ENCODE measurements at regions not wholly inside any gene's neighbourhood (a gene's known extent, or its start where the extent isn't known, plus 50 kb on each side); places are given as distances from the start of the nearest gene placed in this dataset.

GRCh38 chr13:44874886-44875630 lies 114.2 kb downstream of the NUFIP1 start:
- POLR2A ChIA-PET: no interaction called here

GRCh38 chr13:44874176-44874575 lies 115.1 kb downstream of the NUFIP1 start:
- no peak for ATAC-seq
- BruUV-seq (replicated peaks): no TSS peak
- DNase-seq (ENCODE audit: low read depth, low spot score): no peak
- in situ Hi-C loops (cut with HindIII; ENCODE audit: low pct_unique_long_range_greater_than_20kb, low sequenced_read_pairs) (no loop called here), intact Hi-C loops (cut with micrococcal nuclease; ENCODE audit: unreplicated experiment) (no loop called here)
- Histone ChIP-seq H3K4me1 (ENCODE audit: control insufficient read depth, insufficient read depth, low read length) (no peaks in the 10 kb centered on the region), H3K4me3 (ENCODE audit: low read depth in 2 of 2, low read length in 2 of 2) (no peak overlapping the region), H3K27ac (ENCODE audit: low read length) (no peak overlapping the region), H3K36me3 (ENCODE audit: control insufficient read depth, insufficient read depth, low read length) (no peaks in the 10 kb centered on the region), H3K27me3 (ENCODE audit: control insufficient read depth, insufficient read depth, low read length) (no peaks in the 10 kb centered on the region), H3K9me3 (ENCODE audit: control insufficient read depth, insufficient read depth, low read depth, low read length) (no peaks in the 10 kb centered on the region)
- TF ChIP-seq POLR2AphosphoS5 (IDR thresholded peaks at IDR 0.05; ENCODE audit: low read depth, low read length) (no peak), REST (IDR thresholded peaks at IDR 0.05; ENCODE audit: insufficient read depth in 1 of 2, low read depth in 2 of 2, low read length in 1 of 2) (no peak), TCF7L2 (IDR thresholded peaks at IDR 0.05; ENCODE audit: low read depth, low read length) (no peak), SIN3A (IDR thresholded peaks at IDR 0.05; ENCODE audit: borderline replicate concordance, insufficient read depth, low read depth, low read length) (no peak), CTCF (IDR thresholded peaks at IDR 0.05) (no peak)
- ChIA-PET POLR2A (no interaction called here), CTCF (no interaction called here)

More at GRCh38 chr13:44874886-44875630, 114.2 kb downstream of the NUFIP1 start:
- BruUV-seq (replicated peaks): no TSS peak
- intact Hi-C loops (cut with micrococcal nuclease; ENCODE audit: unreplicated experiment): no loop called here
- TF ChIP-seq CTCF (IDR thresholded peaks at IDR 0.05) (no peak), TCF7L2 (IDR thresholded peaks at IDR 0.05; ENCODE audit: low read depth, low read length) (no peak), POLR2AphosphoS5 (IDR thresholded peaks at IDR 0.05; ENCODE audit: low read depth, low read length) (no peak)
- Histone ChIP-seq H3K27ac (ENCODE audit: low read length) (no peak overlapping the region), H3K4me3 (ENCODE audit: low read depth in 2 of 2, low read length in 2 of 2) (no peak overlapping the region), H3K27me3 (ENCODE audit: control insufficient read depth, insufficient read depth, low read length) (no peaks in the 10 kb centered on the region), H3K4me1 (ENCODE audit: control insufficient read depth, insufficient read depth, low read length) (no peaks in the 10 kb centered on the region), H3K36me3 (ENCODE audit: control insufficient read depth, insufficient read depth, low read length) (no peaks in the 10 kb centered on the region), H3K9me3 (ENCODE audit: control insufficient read depth, insufficient read depth, low read depth, low read length) (no peaks in the 10 kb centered on the region)
- in situ Hi-C loops (cut with HindIII; ENCODE audit: low pct_unique_long_range_greater_than_20kb, low sequenced_read_pairs): no loop called here
- CTCF ChIA-PET: no interaction called here
- DNase-seq (ENCODE audit: low read depth, low spot score) (no peak), ATAC-seq (no peak)
